ENCODE measurements at regions not wholly inside any gene's neighbourhood (a gene's known extent, or its start where the extent isn't known, plus 50 kb on each side); places are given as distances from the start of the nearest gene placed in this dataset.

DNA sequence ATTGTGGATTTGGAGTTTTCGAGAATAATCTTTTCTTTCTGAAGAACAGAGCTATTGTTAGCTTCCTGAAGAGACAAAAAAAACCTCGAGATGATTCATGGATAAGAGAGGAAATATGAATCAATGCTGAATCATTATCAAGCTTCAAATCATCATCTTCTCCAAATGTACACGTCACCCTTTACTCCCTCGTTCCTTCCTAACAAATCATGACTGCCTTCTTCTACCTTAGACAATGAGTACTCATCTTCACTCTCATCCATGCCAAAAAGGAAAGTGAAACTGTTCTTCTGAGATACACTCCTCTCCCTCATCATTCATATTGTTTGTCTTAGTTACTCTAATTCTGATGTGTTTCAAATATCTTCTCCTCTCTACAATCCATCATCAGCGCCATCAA, 1115.8 kb upstream of the ATXN7L3B start:
- TF ChIP-seq, protein P1, sequence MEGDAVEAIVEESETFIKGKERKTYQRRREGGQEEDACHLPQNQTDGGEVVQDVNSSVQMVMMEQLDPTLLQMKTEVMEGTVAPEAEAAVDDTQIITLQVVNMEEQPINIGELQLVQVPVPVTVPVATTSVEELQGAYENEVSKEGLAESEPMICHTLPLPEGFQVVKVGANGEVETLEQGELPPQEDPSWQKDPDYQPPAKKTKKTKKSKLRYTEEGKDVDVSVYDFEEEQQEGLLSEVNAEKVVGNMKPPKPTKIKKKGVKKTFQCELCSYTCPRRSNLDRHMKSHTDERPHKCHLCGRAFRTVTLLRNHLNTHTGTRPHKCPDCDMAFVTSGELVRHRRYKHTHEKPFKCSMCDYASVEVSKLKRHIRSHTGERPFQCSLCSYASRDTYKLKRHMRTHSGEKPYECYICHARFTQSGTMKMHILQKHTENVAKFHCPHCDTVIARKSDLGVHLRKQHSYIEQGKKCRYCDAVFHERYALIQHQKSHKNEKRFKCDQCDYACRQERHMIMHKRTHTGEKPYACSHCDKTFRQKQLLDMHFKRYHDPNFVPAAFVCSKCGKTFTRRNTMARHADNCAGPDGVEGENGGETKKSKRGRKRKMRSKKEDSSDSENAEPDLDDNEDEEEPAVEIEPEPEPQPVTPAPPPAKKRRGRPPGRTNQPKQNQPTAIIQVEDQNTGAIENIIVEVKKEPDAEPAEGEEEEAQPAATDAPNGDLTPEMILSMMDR (IDR thresholded peaks at IDR 0.05), result no peak
- TF ChIP-seq EP300 (IDR thresholded peaks at IDR 0.05) (no peak), POLR2AphosphoS5 (IDR thresholded peaks at IDR 0.05) (no peak)
